ENCODE measurements at regions not wholly inside any gene's neighbourhood (a gene's known extent, or its start where the extent isn't known, plus 50 kb on each side); places are given as distances from the start of the nearest gene placed in this dataset.
"Not testable (repeated sequence)": the region's sequence is repeated elsewhere in the genome, so short reads cannot be mapped to it uniquely, and the experiment has no call there.

DNA sequence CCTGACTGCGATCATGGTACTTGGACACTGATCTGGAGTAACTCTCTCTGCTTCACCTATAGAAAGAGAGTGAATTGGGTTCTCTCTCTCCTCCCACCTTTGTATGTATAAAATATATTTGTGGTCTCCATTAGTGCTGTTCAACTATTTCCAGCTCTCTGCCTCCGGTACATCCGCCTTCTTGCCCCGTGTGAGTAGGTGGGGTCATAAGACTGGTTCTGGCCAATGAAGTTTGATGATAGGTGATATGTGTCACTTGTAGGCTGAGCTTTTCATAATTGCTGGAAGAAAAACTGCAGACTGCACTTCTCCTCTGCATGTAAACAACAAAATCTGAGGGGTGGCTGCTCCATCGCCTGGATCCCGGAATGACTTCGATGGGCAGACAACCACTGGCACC, 210.4 kb downstream of the EXOC5 start:
- Histone ChIP-seq H3K9me3 (no peaks in the 10 kb centered on the region), H3K4me1 (no peaks in the 10 kb centered on the region), H3K4me3 (no peak overlapping the region), H3K36me3 (no peaks in the 10 kb centered on the region), H3K27me3 (no peaks in the 10 kb centered on the region), H3K27ac (no peak overlapping the region)
- DNase-seq (ENCODE audit: low spot score), result no peak
- no peak for TF ChIP-seq CTCF (IDR thresholded peaks at IDR 0.05)

GRCh38 chr14:57057803-57058202, 210.9 kb downstream of the EXOC5 start:
- no peak for TF ChIP-seq CTCF (IDR thresholded peaks at IDR 0.05)
- no peaks in the 10 kb centered on the region for H3K9me3 ChIP-seq
- no peaks in the 10 kb centered on the region for H3K4me1 ChIP-seq
- H3K4me3 ChIP-seq, result no peak overlapping the region
- DNase-seq (ENCODE audit: low spot score), result no peak
- H3K27ac ChIP-seq, result no peak overlapping the region
- no peaks in the 10 kb centered on the region for H3K36me3 ChIP-seq
- H3K27me3 ChIP-seq, result no peaks in the 10 kb centered on the region

DNA sequence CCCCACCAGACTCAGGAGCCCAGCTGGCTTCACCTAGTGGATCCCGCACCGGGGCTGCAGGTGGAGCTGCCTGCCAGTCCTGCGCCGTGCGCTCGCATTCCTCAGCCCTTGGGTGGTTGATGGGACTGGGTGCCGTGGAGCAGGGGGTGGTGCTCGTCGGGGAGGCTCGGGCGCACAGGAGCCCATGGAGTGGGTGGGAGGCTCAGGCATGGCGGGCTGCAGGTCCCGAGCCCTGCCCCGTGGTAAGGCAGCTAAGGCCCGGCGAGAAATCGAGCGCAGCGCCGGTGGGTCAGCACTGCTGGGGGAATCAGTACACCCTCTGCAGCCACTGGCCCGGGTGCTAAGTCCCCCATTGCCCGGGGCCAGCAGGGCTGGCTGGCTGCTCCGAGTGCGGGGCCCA, 212.2 kb downstream of the EXOC5 start:
- DNase-seq (ENCODE audit: low spot score); H3K4me3 ChIP-seq: not testable (repeated sequence)

GRCh38 chr14:57052705-57053302, 215.9 kb downstream of the EXOC5 start:
- TF ChIP-seq CTCF (IDR thresholded peaks at IDR 0.05), result no peak
- no peak for DNase-seq (ENCODE audit: low spot score)
- Histone ChIP-seq H3K9me3 (no peaks in the 10 kb centered on the region), H3K36me3 (no peaks in the 10 kb centered on the region), H3K27ac (no peak overlapping the region), H3K27me3 (no peaks in the 10 kb centered on the region), H3K4me3 (no peak overlapping the region), H3K4me1 (no peaks in the 10 kb centered on the region)

More for the DNA sequence above, 212.2 kb downstream of the EXOC5 start:
- not testable (repeated sequence) for H3K36me3 ChIP-seq, H3K27ac ChIP-seq, H3K27me3 ChIP-seq, H3K4me1 ChIP-seq, H3K9me3 ChIP-seq

GRCh38 chr14:57051633-57052032, 217.1 kb downstream of the EXOC5 start:
- Histone ChIP-seq H3K4me1 (no peaks in the 10 kb centered on the region), H3K9me3 (no peaks in the 10 kb centered on the region), H3K27ac (no peak overlapping the region), H3K27me3 (no peaks in the 10 kb centered on the region), H3K4me3 (no peak overlapping the region), H3K36me3 (no peaks in the 10 kb centered on the region)
- DNase-seq (ENCODE audit: low spot score), result no peak
- no peak for TF ChIP-seq CTCF (IDR thresholded peaks at IDR 0.05)

DNA sequence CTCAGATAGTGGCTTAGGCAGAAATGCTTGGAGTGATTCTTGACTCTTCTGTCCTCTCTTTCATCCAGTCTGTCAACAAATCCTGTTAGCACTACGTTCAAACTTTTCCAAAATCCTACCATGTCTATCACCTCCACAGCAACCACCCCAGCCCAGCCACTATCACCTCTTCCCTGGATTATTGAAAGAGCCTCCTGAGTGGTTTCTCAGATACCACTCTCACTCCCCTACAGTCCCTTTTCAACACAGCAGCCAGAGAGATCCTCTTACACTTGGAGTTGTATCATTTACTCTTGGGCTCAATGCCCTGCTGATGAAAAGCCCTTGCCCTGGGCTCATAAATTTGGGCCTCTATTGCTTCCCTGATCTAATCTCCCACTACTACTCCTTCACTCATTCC, 218.9 kb downstream of the EXOC5 start:
- Histone ChIP-seq H3K4me1 (no peaks in the 10 kb centered on the region), H3K27ac (no peak overlapping the region)
- no peak for DNase-seq (ENCODE audit: low spot score)

More for the DNA sequence above, 218.9 kb downstream of the EXOC5 start:
- H3K9me3 ChIP-seq, result no peaks in the 10 kb centered on the region
- no peaks in the 10 kb centered on the region for H3K36me3 ChIP-seq
- no peak for TF ChIP-seq CTCF (IDR thresholded peaks at IDR 0.05)
- no peaks in the 10 kb centered on the region for H3K27me3 ChIP-seq
- H3K4me3 ChIP-seq, result no peak overlapping the region
